MM.1S (cell line): ENCODE measurements at regions not wholly inside any gene's neighbourhood (a gene's known extent, or its start where the extent isn't known, plus 50 kb on each side); places are given as distances from the start of the nearest gene placed in this dataset.

Experiments
- EZH2 ChIP-seq: fragments of 300-600 bp; sonication (generic); optimal IDR thresholded peaks from 2 replicates; pipeline ENCODE3; 2017; ENCODE audit warnings: low read depth, mild to moderate bottlenecking, antibody characterized with exemption, low read length, mixed read lengths
- EZH2phosphoT487 ChIP-seq: fragments of 300-600 bp; sonication (generic); IDR thresholded peaks from 2 replicates; pipeline ENCODE4 v1.6.1; 2018; ENCODE audit warnings: antibody characterized with exemption, low read length
- TF ChIP-seq, protein P1 (sequence below): fragments of 300-600 bp; sonication (generic); IDR thresholded peaks from 2 replicates; pipeline ENCODE4 v1.5.1; 2016; ENCODE audit warnings: antibody characterized with exemption, low read length, mixed read lengths

DNA sequence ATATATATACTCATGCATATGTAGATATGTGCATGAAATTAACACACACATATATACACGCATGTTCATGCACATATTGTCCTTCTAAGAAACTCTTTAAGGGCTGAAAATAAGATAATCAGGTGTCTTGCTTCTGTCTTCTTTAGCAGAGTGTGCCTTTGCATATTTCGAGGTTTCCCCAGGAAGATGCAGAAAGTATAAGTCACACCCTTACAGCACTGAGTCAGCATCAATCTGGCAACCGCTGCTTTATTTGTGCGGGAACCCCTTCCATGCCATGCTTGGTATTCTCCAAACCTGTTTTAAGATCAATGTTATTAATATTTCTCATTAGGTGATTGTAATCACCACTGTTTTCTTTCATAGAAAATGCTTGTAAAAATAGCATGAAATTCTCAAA lies 557.9 kb downstream of the CAAP1 start:
- TF ChIP-seq, protein P1, sequence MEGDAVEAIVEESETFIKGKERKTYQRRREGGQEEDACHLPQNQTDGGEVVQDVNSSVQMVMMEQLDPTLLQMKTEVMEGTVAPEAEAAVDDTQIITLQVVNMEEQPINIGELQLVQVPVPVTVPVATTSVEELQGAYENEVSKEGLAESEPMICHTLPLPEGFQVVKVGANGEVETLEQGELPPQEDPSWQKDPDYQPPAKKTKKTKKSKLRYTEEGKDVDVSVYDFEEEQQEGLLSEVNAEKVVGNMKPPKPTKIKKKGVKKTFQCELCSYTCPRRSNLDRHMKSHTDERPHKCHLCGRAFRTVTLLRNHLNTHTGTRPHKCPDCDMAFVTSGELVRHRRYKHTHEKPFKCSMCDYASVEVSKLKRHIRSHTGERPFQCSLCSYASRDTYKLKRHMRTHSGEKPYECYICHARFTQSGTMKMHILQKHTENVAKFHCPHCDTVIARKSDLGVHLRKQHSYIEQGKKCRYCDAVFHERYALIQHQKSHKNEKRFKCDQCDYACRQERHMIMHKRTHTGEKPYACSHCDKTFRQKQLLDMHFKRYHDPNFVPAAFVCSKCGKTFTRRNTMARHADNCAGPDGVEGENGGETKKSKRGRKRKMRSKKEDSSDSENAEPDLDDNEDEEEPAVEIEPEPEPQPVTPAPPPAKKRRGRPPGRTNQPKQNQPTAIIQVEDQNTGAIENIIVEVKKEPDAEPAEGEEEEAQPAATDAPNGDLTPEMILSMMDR: no peak
- TF ChIP-seq EZH2 (no peak), EZH2phosphoT487 (no peak)
